ENCODE measurements at regions not wholly inside any gene's neighbourhood (a gene's known extent, or its start where the extent isn't known, plus 50 kb on each side); places are given as distances from the start of the nearest gene placed in this dataset.

- no peak overlapping the region for H3K9ac ChIP-seq (ENCODE audit: low read depth, low read length)
- no peak overlapping the region for H2BK5ac ChIP-seq (ENCODE audit: low read depth, low read length, poor library complexity, severe bottlenecking)
- H4K91ac ChIP-seq (ENCODE audit: insufficient read depth, low read depth, low read length): no peak overlapping the region
- no peak for DNase-seq
- H4K5ac ChIP-seq (ENCODE audit: low read depth, low read length): no peak overlapping the region
- no peaks in the 10 kb centered on the region for H3K27me3 ChIP-seq (ENCODE audit: control insufficient read depth, insufficient read depth, low read length)
- H3K23ac ChIP-seq (ENCODE audit: low read depth, low read length): no peak overlapping the region
- H3K36me3 ChIP-seq (ENCODE audit: control insufficient read depth, insufficient read depth, low read length): no peaks in the 10 kb centered on the region
- H2AFZ ChIP-seq (replicated peaks; ENCODE audit: low read length, poor library complexity): no peak overlapping the region
- in situ Hi-C loops (cut with MboI; ENCODE audit: low sequenced_read_pairs) (no loop called here), dilution Hi-C loops (cut with HindIII; ENCODE audit: low sequenced_read_pairs, unreplicated experiment) (no loop called here), intact Hi-C loops (cut with micrococcal nuclease) (no loop called here)
- H2BK15ac ChIP-seq (ENCODE audit: low read depth, low read length): no peak overlapping the region
- H3K14ac ChIP-seq (replicated peaks; ENCODE audit: low read depth, low read length): no peak overlapping the region
- POLR2A ChIA-PET (ENCODE audit: unreplicated experiment): no interaction called here
- H2BK20ac ChIP-seq (ENCODE audit: low read depth, low read length): no peak overlapping the region
- no peak overlapping the region for H3K4me3 ChIP-seq (ENCODE audit: insufficient read depth, low read depth, low read length)
- CTCF ChIA-PET: no interaction called here
- H4K20me1 ChIP-seq (ENCODE audit: insufficient read depth, low read length): no peaks in the 10 kb centered on the region
- no peak for ATAC-seq (ENCODE audit: low read depth)
- no peak overlapping the region for H3K27ac ChIP-seq (ENCODE audit: insufficient read depth, low read length)
- no TSS peak for BruUV-seq (replicated peaks)
- H3K18ac ChIP-seq (ENCODE audit: low read depth, low read length): no peak overlapping the region
- TF ChIP-seq SMC3 (IDR thresholded peaks at IDR 0.05; ENCODE audit: low read depth, low read length): no peak
- TF ChIP-seq RFX5 (IDR thresholded peaks at IDR 0.05; ENCODE audit: low read depth, low read length): no peak
- TF ChIP-seq POLR2A (IDR thresholded peaks at IDR 0.05; ENCODE audit: low read depth, low read length): no peak
- no peak for TF ChIP-seq ELK1 (IDR thresholded peaks at IDR 0.05; ENCODE audit: borderline replicate concordance, low read depth, low read length)
- no peak for TF ChIP-seq RAD21 (IDR thresholded peaks at IDR 0.05; ENCODE audit: low read length)
- TF ChIP-seq MAFK (IDR thresholded peaks at IDR 0.05; ENCODE audit: low read depth, low read length): no peak
- no peak for TF ChIP-seq CEBPB (IDR thresholded peaks at IDR 0.05; ENCODE audit: low read depth, low read length)
- TF ChIP-seq USF2 (IDR thresholded peaks at IDR 0.05; ENCODE audit: low read depth, low read length): no peak
- TF ChIP-seq RCOR1 (IDR thresholded peaks at IDR 0.05; ENCODE audit: insufficient replicate concordance, low read length): no peak
- TF ChIP-seq FOS (IDR thresholded peaks at IDR 0.05; ENCODE audit: low read depth, low read length): no peak
- no peak for TF ChIP-seq NFE2L2 (IDR thresholded peaks at IDR 0.05; ENCODE audit: low read depth, low read length)
- no peak for TF ChIP-seq BHLHE40 (IDR thresholded peaks at IDR 0.05; ENCODE audit: low read depth, low read length)
- TF ChIP-seq MAZ (IDR thresholded peaks at IDR 0.05; ENCODE audit: borderline replicate concordance, low read depth, low read length): no peak
- no peak for TF ChIP-seq CHD1 (IDR thresholded peaks at IDR 0.05; ENCODE audit: low read depth, low read length)
- TF ChIP-seq MXI1 (IDR thresholded peaks at IDR 0.05; ENCODE audit: borderline replicate concordance, low read depth, low read length): no peak
- TF ChIP-seq CTCF (conservative IDR thresholded peaks at IDR 0.05; ENCODE audit: low read depth, low read length): no peak
- 100% methylated on average over 6 of the region's 19 CpGs; no CpG with 5 or more reads in 1 of the 2 experiments for WGBS, 2 experiments (ENCODE audit: extremely low coverage in 2 of 2, insufficient read length in 1 of 2)
- H3K56ac ChIP-seq (ENCODE audit: extremely low read depth, insufficient read depth, low read length): no peak overlapping the region
- no peaks in the 10 kb centered on the region for H3K79me1 ChIP-seq (ENCODE audit: low read depth in 1 of 2, low read length in 2 of 2)
- no peak overlapping the region for H3K4me2 ChIP-seq (ENCODE audit: low read depth, low read length)
- no peaks in the 10 kb centered on the region for H3K9me1 ChIP-seq (ENCODE audit: insufficient read depth, low read length)
- no peaks in the 10 kb centered on the region for H3K4me1 ChIP-seq (ENCODE audit: control insufficient read depth, insufficient read depth, low read length)
- H2AK9ac ChIP-seq (replicated peaks; ENCODE audit: low read depth, low read length, poor library complexity): peak overlapping the region; percentile 29
- H3K9me3 ChIP-seq (ENCODE audit: control insufficient read depth, insufficient read depth, low read length): peaks cover 5% of the 10 kb centered on the region
- H2AK5ac ChIP-seq (ENCODE audit: low read depth, low read length): no peak overlapping the region
- H4K8ac ChIP-seq (ENCODE audit: low read depth in 2 of 2, low read length in 2 of 2): no peak overlapping the region
- no peak overlapping the region for H2BK120ac ChIP-seq (ENCODE audit: low read depth, low read length)
- H3K4ac ChIP-seq (ENCODE audit: low read depth, low read length): no peak overlapping the region
These were observed 274.5 kb downstream of the MRTFB start for GRCh38 chr16:14345512-14346115.
